Anterior cingulate cortex (tissue), 58 donors: ENCODE measurements at regions not wholly inside any gene's neighbourhood (a gene's known extent, or its start where the extent isn't known, plus 50 kb on each side); places are given as distances from the start of the nearest gene placed in this dataset.
"Not testable (repeated sequence)": the region's sequence is repeated elsewhere in the genome, so short reads cannot be mapped to it uniquely, and the experiment has no call there.

Experiments used
- DNase-seq, 58 donors: peaks; one replicate each; lab custom pipeline; 2025; lab: John Stamatoyannopoulos, UW

- no peak for DNase-seq
Observed at GRCh38 chr7:91657483-91658071, 222.9 kb downstream of the MTERF1 start.

- DNase-seq: no peak
Observed at GRCh38 chr7:91659096-91659495, 221.4 kb downstream of the MTERF1 start.

GRCh38 chr7:91660734-91661356 is 219.7 kb downstream of the MTERF1 start:
- DNase-seq: no peak

GRCh38 chr7:91661727-91662126 is 218.8 kb downstream of the MTERF1 start:
- no peak for DNase-seq

- DNase-seq: no peak
Observed at GRCh38 chr7:91668217-91668616, 212.3 kb downstream of the MTERF1 start.

GRCh38 chr7:91671245-91671644 is 209.3 kb downstream of the MTERF1 start:
- DNase-seq: no peak

GRCh38 chr7:91674470-91674869 is 206.0 kb downstream of the MTERF1 start:
- DNase-seq: no peak

GRCh38 chr7:91681718-91682117 is 198.8 kb downstream of the MTERF1 start:
- DNase-seq: no peak

- DNase-seq: no peak
Observed at GRCh38 chr7:91683823-91684222, 196.7 kb downstream of the MTERF1 start.

GRCh38 chr7:91685544-91685943 is 195.0 kb downstream of the MTERF1 start:
- no peak for DNase-seq

GRCh38 chr7:91690541-91691070 is 189.9 kb downstream of the MTERF1 start:
- no peak for DNase-seq

GRCh38 chr7:91691865-91692264 is 188.6 kb downstream of the MTERF1 start:
- peak in 1 of 58 donors; percentile 5 for DNase-seq

GRCh38 chr7:91692800-91693199 is 187.7 kb downstream of the MTERF1 start:
- no peak for DNase-seq

- DNase-seq: peak in 6 of 58 donors; percentile 4 to 47 (median 24)
Observed at GRCh38 chr7:91694351-91694841, 186.1 kb downstream of the MTERF1 start.

GRCh38 chr7:91710881-91711280 is 169.6 kb downstream of the MTERF1 start:
- DNase-seq: no peak

- no peak for DNase-seq
Observed at GRCh38 chr7:91713669-91714068, 166.8 kb downstream of the MTERF1 start.

- DNase-seq: no peak
Observed at GRCh38 chr7:91717681-91718470, 162.6 kb downstream of the MTERF1 start.

GRCh38 chr7:91719008-91719407 is 161.5 kb downstream of the MTERF1 start:
- no peak for DNase-seq

- no peak for DNase-seq
Observed at GRCh38 chr7:91720260-91720937, 160.1 kb downstream of the MTERF1 start.

GRCh38 chr7:91722831-91723230 is 157.7 kb downstream of the MTERF1 start:
- DNase-seq: no peak

- not testable (repeated sequence) for DNase-seq
Observed at GRCh38 chr7:91729046-91729445, 151.5 kb downstream of the MTERF1 start.
